ENCODE measurements at regions not wholly inside any gene's neighbourhood (a gene's known extent, or its start where the extent isn't known, plus 50 kb on each side); places are given as distances from the start of the nearest gene placed in this dataset.

DNA sequence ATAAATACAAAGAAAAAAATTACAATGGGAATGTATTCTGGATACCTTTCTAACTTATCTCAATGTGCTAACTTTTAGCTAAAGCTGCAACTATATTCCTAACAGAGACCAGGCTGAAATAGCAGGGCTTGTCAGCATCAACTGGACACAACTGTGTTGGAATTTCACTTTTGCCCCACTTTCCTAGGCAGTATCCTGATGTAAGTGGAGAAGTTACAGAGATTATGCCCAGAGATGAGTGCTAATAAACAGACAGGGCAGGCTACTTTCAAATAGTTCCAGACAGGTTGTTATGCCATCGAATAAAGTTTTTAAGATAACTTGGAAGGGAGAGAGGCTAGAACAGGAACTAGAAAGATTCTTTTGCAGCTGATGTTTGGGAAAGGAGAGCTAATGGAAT lies 201.9 kb downstream of the KCTD12 start:
- no peak overlapping the region for H3K4me3 ChIP-seq (ENCODE audit: low read depth, low read length)
- no peak for DNase-seq (ENCODE audit: low read depth, low spot score)
- TF ChIP-seq, protein P1, sequence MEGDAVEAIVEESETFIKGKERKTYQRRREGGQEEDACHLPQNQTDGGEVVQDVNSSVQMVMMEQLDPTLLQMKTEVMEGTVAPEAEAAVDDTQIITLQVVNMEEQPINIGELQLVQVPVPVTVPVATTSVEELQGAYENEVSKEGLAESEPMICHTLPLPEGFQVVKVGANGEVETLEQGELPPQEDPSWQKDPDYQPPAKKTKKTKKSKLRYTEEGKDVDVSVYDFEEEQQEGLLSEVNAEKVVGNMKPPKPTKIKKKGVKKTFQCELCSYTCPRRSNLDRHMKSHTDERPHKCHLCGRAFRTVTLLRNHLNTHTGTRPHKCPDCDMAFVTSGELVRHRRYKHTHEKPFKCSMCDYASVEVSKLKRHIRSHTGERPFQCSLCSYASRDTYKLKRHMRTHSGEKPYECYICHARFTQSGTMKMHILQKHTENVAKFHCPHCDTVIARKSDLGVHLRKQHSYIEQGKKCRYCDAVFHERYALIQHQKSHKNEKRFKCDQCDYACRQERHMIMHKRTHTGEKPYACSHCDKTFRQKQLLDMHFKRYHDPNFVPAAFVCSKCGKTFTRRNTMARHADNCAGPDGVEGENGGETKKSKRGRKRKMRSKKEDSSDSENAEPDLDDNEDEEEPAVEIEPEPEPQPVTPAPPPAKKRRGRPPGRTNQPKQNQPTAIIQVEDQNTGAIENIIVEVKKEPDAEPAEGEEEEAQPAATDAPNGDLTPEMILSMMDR (IDR thresholded peaks at IDR 0.05; ENCODE audit: insufficient read depth, low read length, missing control alignments): no peak
- ChIA-PET CTCF (no interaction called here), POLR2A (no interaction called here)

DNA sequence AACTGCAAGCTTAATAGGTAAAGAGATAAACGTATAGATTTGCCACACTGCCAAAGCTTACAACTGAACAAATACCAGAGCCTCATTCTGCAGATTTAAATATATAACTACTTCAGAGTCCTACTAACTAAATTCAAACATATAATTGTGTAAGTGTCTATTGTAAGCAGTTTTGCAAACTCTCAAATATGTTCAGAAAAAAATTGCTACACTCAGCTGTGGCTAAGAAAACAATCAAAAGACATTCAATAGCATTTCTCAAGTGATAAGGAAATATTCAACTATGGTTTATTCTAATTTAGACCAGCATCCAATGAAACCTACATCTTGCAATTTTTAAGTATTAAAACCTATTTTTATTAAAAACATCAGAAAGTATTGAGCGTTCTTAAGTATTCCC lies 202.4 kb downstream of the KCTD12 start:
- POLR2A ChIA-PET: no interaction called here
- no peak overlapping the region for H3K4me3 ChIP-seq (ENCODE audit: low read depth, low read length)
- TF ChIP-seq, protein P1 (IDR thresholded peaks at IDR 0.05; ENCODE audit: insufficient read depth, low read length, missing control alignments): no peak
- no peak for DNase-seq (ENCODE audit: low read depth, low spot score)
- CTCF ChIA-PET: no interaction called here

DNA sequence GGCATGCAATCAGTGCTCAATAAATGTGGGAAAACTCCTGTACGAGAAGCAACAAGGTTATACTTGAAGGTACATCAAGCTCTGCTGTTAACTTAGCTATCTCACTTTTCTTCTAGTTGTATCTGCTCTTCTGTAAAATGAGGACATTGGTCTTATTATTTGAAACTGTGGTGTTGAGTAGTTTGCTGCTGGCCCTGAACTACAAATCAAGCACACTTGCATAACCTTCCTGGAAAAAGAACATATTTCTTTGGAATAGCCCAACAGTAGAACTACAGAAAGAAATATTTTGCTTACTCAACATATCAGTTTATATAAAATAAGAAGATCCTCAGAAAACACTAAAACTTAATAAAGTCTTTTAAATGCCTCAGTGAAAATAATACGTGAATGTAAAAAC lies 203.0 kb downstream of the KCTD12 start:
- no peak overlapping the region for H3K4me3 ChIP-seq (ENCODE audit: low read depth, low read length)
- no peak for DNase-seq (ENCODE audit: low read depth, low spot score)
- TF ChIP-seq, protein P1 (IDR thresholded peaks at IDR 0.05; ENCODE audit: insufficient read depth, low read length, missing control alignments): no peak
- POLR2A ChIA-PET: no interaction called here
- CTCF ChIA-PET: interaction anchor here (1.0 kb wide), 1 partner anchor 9 kb away, joined by 3 read pairs; no protein-coding TSS in a partner anchor

DNA sequence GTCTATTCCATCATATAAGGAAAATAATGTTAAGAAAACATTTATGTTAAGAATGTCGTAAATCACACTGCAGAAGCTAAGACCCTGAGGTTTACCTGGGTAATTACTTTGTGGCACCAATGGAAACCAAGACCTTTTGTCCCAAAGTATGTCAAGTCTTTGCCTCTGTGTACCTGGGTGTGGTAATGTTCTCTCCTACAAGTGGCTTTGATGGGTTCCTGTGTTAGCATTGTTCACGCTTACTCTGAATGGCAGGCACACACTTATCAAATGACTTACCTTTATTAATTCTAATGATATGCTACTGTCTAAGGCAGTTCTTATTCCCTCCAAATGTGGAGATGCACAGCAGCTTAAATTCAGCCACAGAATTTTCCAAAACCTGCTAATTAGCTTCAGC lies 206.1 kb downstream of the KCTD12 start:
- no peak for DNase-seq (ENCODE audit: low read depth, low spot score)
- TF ChIP-seq, protein P1 (IDR thresholded peaks at IDR 0.05; ENCODE audit: insufficient read depth, low read length, missing control alignments): no peak
- no peak overlapping the region for H3K4me3 ChIP-seq (ENCODE audit: low read depth, low read length)
- ChIA-PET CTCF (interaction anchor here (1.3 to 1.5 kb wide), 2 partner anchors 12 to 235 kb away, joined by 3 read pairs; no protein-coding TSS in a partner anchor), POLR2A (no interaction called here)

DNA sequence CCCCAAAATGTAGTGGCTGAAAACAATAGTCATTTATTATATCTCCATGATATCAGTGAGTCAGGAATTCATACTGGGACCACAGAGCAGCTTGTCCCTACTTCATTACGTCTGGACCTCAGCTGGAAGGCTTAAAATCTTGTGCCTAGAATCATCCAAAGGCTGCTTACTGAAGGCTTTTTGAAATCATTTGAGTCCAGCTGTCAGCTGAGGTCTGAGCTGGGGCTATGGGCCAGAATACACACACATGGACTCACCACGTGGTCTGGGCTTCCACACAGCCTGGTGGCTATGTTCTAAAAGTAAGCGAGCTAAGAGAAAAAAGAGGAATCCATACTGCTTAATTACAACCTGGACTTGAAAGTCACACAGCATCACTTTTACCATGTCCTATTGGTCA lies 209.2 kb downstream of the KCTD12 start:
- POLR2A ChIA-PET: no interaction called here
- no peak for DNase-seq (ENCODE audit: low read depth, low spot score)
- H3K4me3 ChIP-seq (ENCODE audit: low read depth, low read length): no peak overlapping the region
- CTCF ChIA-PET: no interaction called here
- TF ChIP-seq, protein P1 (IDR thresholded peaks at IDR 0.05; ENCODE audit: insufficient read depth, low read length, missing control alignments): no peak

DNA sequence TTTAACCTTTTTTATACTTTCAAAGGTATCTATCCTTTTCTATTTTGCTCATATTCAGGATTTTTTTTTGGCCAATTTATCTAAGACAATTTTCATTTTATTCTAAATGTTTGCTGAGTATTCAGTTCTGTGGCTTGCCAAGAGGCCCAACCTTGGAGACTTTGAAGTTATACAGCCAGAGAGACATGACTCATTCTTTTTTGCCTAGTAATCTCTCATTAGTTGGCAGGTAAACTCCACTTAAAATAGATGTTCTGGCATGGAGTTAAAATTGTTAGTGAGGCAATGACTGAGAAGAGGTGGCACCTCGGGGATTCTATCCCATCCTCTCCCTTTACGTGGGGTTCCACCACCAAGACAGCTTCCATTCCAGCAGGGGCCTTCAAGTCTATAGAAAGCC lies 213.8 kb downstream of the KCTD12 start:
- no peak overlapping the region for H3K4me3 ChIP-seq (ENCODE audit: low read depth, low read length)
- POLR2A ChIA-PET: no interaction called here
- CTCF ChIA-PET: no interaction called here
- DNase-seq (ENCODE audit: low read depth, low spot score): no peak
- TF ChIP-seq, protein P1 (IDR thresholded peaks at IDR 0.05; ENCODE audit: insufficient read depth, low read length, missing control alignments): no peak

Data from AG04449 (cell line).